ENCODE measurements at regions not wholly inside any gene's neighbourhood (a gene's known extent, or its start where the extent isn't known, plus 50 kb on each side); places are given as distances from the start of the nearest gene placed in this dataset.

GRCh38 chr4:66972087-66972486, 573.2 kb downstream of the CENPC start:
- 0% methylated on average over 2 of the region's 2 CpGs for WGBS (ENCODE audit: low lambda C conversion rate)
- Histone ChIP-seq H3K9me3 (ENCODE audit: low read length) (no peaks in the 10 kb centered on the region), H3K4me3 (replicated peaks in 1 of 3; ENCODE audit: insufficient read depth in 1 of 3, low read depth in 2 of 3, low read length in 3 of 3) (no peak overlapping the region), H3K79me2 (ENCODE audit: insufficient read depth, low read length) (no peaks in the 10 kb centered on the region), H4K20me1 (ENCODE audit: insufficient read depth, low read length) (no peaks in the 10 kb centered on the region), H2AFZ (ENCODE audit: low read length) (no peak overlapping the region), H3K9ac (ENCODE audit: insufficient read depth, low read depth, low read length) (no peak overlapping the region), H3K4me1 (ENCODE audit: insufficient read depth, low read length) (no peaks in the 10 kb centered on the region), H3K36me3 (replicated peaks in 1 of 2; ENCODE audit: control insufficient read depth in 1 of 2, insufficient read depth in 2 of 2, low read length in 2 of 2) (no peaks in the 10 kb centered on the region), H3K27ac (ENCODE audit: extremely low read length, insufficient read depth, low read length) (no peak overlapping the region), H3K4me2 (ENCODE audit: low read depth, low read length) (no peak overlapping the region), H3K27me3 (ENCODE audit: control insufficient read depth in 1 of 2, insufficient read depth in 2 of 2, low read length in 2 of 2) (no peaks in the 10 kb centered on the region)
- ATAC-seq: no peak
- FAIRE-seq: no peak
- BruUV-seq (replicated peaks): no TSS peak
- POLR2A ChIA-PET: no interaction called here
- CTCF ChIA-PET (ENCODE audit: low intra/inter-chr PET ratio, low total read pairs): no interaction called here
- intact Hi-C loops (cut with micrococcal nuclease; ENCODE audit: unreplicated experiment): no loop called here
- DNase-seq (ENCODE audit: low spot score): no peak
- TF ChIP-seq HOXA3 (CRISPR knock-in tag; IDR thresholded peaks at IDR 0.05): no peak
- TF ChIP-seq ZNF780A (CRISPR knock-in tag; IDR thresholded peaks at IDR 0.05): no peak
- TF ChIP-seq RFX1 (IDR thresholded peaks at IDR 0.05): no peak
- no peak for TF ChIP-seq ZNF264 (CRISPR knock-in tag; IDR thresholded peaks at IDR 0.05)
- TF ChIP-seq ETS1 (CRISPR knock-in tag; IDR thresholded peaks at IDR 0.05): no peak
- no peak for TF ChIP-seq HNRNPK (IDR thresholded peaks at IDR 0.05; ENCODE audit: low read depth, low read length, poor library complexity, severe bottlenecking)
- TF ChIP-seq ZNF607 (CRISPR knock-in tag; IDR thresholded peaks at IDR 0.05; ENCODE audit: borderline replicate concordance): no peak
- no peak for TF ChIP-seq KLF11 (CRISPR knock-in tag; IDR thresholded peaks at IDR 0.05)
- no peak for TF ChIP-seq CENPBD1 (CRISPR knock-in tag; IDR thresholded peaks at IDR 0.05; ENCODE audit: borderline replicate concordance, low read depth)
- TF ChIP-seq ASH2L (IDR thresholded peaks at IDR 0.05; ENCODE audit: insufficient read length, low read depth, low read length): no peak
- TF ChIP-seq ZNF513 (CRISPR knock-in tag; conservative IDR thresholded peaks at IDR 0.05): no peak
- TF ChIP-seq ZNF597 (CRISPR knock-in tag; IDR thresholded peaks at IDR 0.05): no peak
- no peak for TF ChIP-seq ZBTB26 (CRISPR knock-in tag; IDR thresholded peaks at IDR 0.05; ENCODE audit: borderline replicate concordance)
- TF ChIP-seq ZMYM3 (CRISPR knock-in tag; IDR thresholded peaks at IDR 0.05): no peak
- TF ChIP-seq ZNF329 (CRISPR knock-in tag; IDR thresholded peaks at IDR 0.05; ENCODE audit: low read depth): no peak
- no peak for TF ChIP-seq ZNF605 (CRISPR knock-in tag; IDR thresholded peaks at IDR 0.05)
- in situ Hi-C loops (cut with HindIII; ENCODE audit: extremely low pct_ligation_motif_present, low pct_unique_long_range_greater_than_20kb): no loop called here

Measured in HepG2 (cell line).